ENCODE measurements at regions not wholly inside any gene's neighbourhood (a gene's known extent, or its start where the extent isn't known, plus 50 kb on each side); places are given as distances from the start of the nearest gene placed in this dataset.

GRCh38 chr2:83595926-83596325, 863.2 kb downstream of the SUCLG1 start:
- Histone ChIP-seq H3K9ac (ENCODE audit: control insufficient read depth, extremely low read depth, insufficient read depth, low read length) (no peak overlapping the region), H3K79me2 (ENCODE audit: control insufficient read depth, insufficient read depth, low read length) (no peaks in the 10 kb centered on the region), H3K9me3 (ENCODE audit: control insufficient read depth, low read depth, low read length) (no peaks in the 10 kb centered on the region), H3K36me3 (ENCODE audit: control insufficient read depth in 2 of 2, extremely low read depth in 1 of 2, insufficient read depth in 2 of 2, low read length in 2 of 2) (no peaks in the 10 kb centered on the region), H3K4me3 (ENCODE audit: control insufficient read depth in 2 of 3, extremely low read depth in 1 of 3, insufficient read depth in 2 of 3, low read depth in 1 of 3, low read length in 3 of 3) (no peak overlapping the region), H3K27ac (ENCODE audit: control insufficient read depth, insufficient read depth, low read length) (no peak overlapping the region), H2AFZ (ENCODE audit: control insufficient read depth, low read length) (no peak overlapping the region), H3K27me3 (ENCODE audit: control insufficient read depth, extremely low read depth, insufficient read depth, low read length) (no peaks in the 10 kb centered on the region), H4K20me1 (ENCODE audit: control insufficient read depth, extremely low read depth, insufficient read depth, low read length) (no peaks in the 10 kb centered on the region), H3K4me1 (ENCODE audit: control insufficient read depth, extremely low read depth, insufficient read depth, low read length) (no peaks in the 10 kb centered on the region), H3K9me1 (ENCODE audit: control insufficient read depth, extremely low read depth, insufficient read depth, low read length) (no peaks in the 10 kb centered on the region), H3K4me2 (ENCODE audit: control insufficient read depth, extremely low read depth, insufficient read depth, low read depth, low read length) (no peak overlapping the region)
- FAIRE-seq (no peak), DNase-seq (ENCODE audit: low read depth, low spot score) (no peak)
- no peak for TF ChIP-seq EZH2 (IDR thresholded peaks at IDR 0.05; ENCODE audit: low read length)
- TF ChIP-seq, protein P1, sequence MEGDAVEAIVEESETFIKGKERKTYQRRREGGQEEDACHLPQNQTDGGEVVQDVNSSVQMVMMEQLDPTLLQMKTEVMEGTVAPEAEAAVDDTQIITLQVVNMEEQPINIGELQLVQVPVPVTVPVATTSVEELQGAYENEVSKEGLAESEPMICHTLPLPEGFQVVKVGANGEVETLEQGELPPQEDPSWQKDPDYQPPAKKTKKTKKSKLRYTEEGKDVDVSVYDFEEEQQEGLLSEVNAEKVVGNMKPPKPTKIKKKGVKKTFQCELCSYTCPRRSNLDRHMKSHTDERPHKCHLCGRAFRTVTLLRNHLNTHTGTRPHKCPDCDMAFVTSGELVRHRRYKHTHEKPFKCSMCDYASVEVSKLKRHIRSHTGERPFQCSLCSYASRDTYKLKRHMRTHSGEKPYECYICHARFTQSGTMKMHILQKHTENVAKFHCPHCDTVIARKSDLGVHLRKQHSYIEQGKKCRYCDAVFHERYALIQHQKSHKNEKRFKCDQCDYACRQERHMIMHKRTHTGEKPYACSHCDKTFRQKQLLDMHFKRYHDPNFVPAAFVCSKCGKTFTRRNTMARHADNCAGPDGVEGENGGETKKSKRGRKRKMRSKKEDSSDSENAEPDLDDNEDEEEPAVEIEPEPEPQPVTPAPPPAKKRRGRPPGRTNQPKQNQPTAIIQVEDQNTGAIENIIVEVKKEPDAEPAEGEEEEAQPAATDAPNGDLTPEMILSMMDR (optimal IDR thresholded peaks at IDR 0.05 in 1 of 3, IDR thresholded peaks at IDR 0.05 in 1 of 3, conservative IDR thresholded peaks at IDR 0.05 in 1 of 3; ENCODE audit: extremely low read depth in 1 of 3, insufficient read depth in 2 of 3, low read length in 3 of 3): no peak
- dilution Hi-C loops (cut with MboI; ENCODE audit: extremely low pct_ligation_motif_present, low sequenced_read_pairs): no loop called here

GRCh38 chr2:83595121-83595690, 863.9 kb downstream of the SUCLG1 start:
- Histone ChIP-seq H3K36me3 (ENCODE audit: control insufficient read depth in 2 of 2, extremely low read depth in 1 of 2, insufficient read depth in 2 of 2, low read length in 2 of 2) (no peaks in the 10 kb centered on the region), H3K4me1 (ENCODE audit: control insufficient read depth, extremely low read depth, insufficient read depth, low read length) (no peaks in the 10 kb centered on the region), H3K9me1 (ENCODE audit: control insufficient read depth, extremely low read depth, insufficient read depth, low read length) (no peaks in the 10 kb centered on the region), H2AFZ (ENCODE audit: control insufficient read depth, low read length) (no peak overlapping the region), H3K4me3 (ENCODE audit: control insufficient read depth in 2 of 3, extremely low read depth in 1 of 3, insufficient read depth in 2 of 3, low read depth in 1 of 3, low read length in 3 of 3) (no peak overlapping the region), H3K27me3 (ENCODE audit: control insufficient read depth, extremely low read depth, insufficient read depth, low read length) (no peaks in the 10 kb centered on the region), H4K20me1 (ENCODE audit: control insufficient read depth, extremely low read depth, insufficient read depth, low read length) (no peaks in the 10 kb centered on the region), H3K79me2 (ENCODE audit: control insufficient read depth, insufficient read depth, low read length) (no peaks in the 10 kb centered on the region), H3K9me3 (ENCODE audit: control insufficient read depth, low read depth, low read length) (no peaks in the 10 kb centered on the region), H3K9ac (ENCODE audit: control insufficient read depth, extremely low read depth, insufficient read depth, low read length) (no peak overlapping the region), H3K27ac (ENCODE audit: control insufficient read depth, insufficient read depth, low read length) (no peak overlapping the region), H3K4me2 (ENCODE audit: control insufficient read depth, extremely low read depth, insufficient read depth, low read depth, low read length) (no peak overlapping the region)
- no peak for FAIRE-seq
- no peak for TF ChIP-seq EZH2 (IDR thresholded peaks at IDR 0.05; ENCODE audit: low read length)
- TF ChIP-seq, protein P1 (optimal IDR thresholded peaks at IDR 0.05 in 1 of 3, IDR thresholded peaks at IDR 0.05 in 1 of 3, conservative IDR thresholded peaks at IDR 0.05 in 1 of 3; ENCODE audit: extremely low read depth in 1 of 3, insufficient read depth in 2 of 3, low read length in 3 of 3): no peak
- dilution Hi-C loops (cut with MboI; ENCODE audit: extremely low pct_ligation_motif_present, low sequenced_read_pairs): no loop called here
- DNase-seq (ENCODE audit: low read depth, low spot score): no peak
